ENCODE measurements at regions not wholly inside any gene's neighbourhood (a gene's known extent, or its start where the extent isn't known, plus 50 kb on each side); places are given as distances from the start of the nearest gene placed in this dataset.

GRCh38 chr4:63580796-63581475 is 828.3 kb downstream of the TECRL start:
- TF ChIP-seq CTCF (IDR thresholded peaks at IDR 0.05) = no peak
- DNase-seq = no peak
- intact Hi-C loops (cut with DNase I; ENCODE audit: low total_unique reads) = no loop called here
- no peak overlapping the region for H3K27ac ChIP-seq
- peaks cover 0 to 5% (median 0%) of the 10 kb centered on the region in 3 donors for H3K9me3 ChIP-seq
- H3K36me3 ChIP-seq = no peaks in the 10 kb centered on the region
- no peaks in the 10 kb centered on the region for H3K4me1 ChIP-seq
- H3K4me3 ChIP-seq = no peak overlapping the region
- no peaks in the 10 kb centered on the region for H3K27me3 ChIP-seq

- Histone ChIP-seq H3K4me3 (no peak overlapping the region), H3K36me3 (no peaks in the 10 kb centered on the region), H3K4me1 (no peaks in the 10 kb centered on the region), H3K9me3 (peaks cover 0 to 10% (median 0%) of the 10 kb centered on the region in 3 donors), H3K27ac (no peak overlapping the region), H3K27me3 (no peaks in the 10 kb centered on the region)
- no peak for DNase-seq
- no peak for TF ChIP-seq CTCF (IDR thresholded peaks at IDR 0.05)
- intact Hi-C loops (cut with DNase I; ENCODE audit: low total_unique reads) = no loop called here
Measured at GRCh38 chr4:63578383-63578782, 830.9 kb downstream of the TECRL start.

- no peaks in the 10 kb centered on the region for H3K27me3 ChIP-seq
- H3K4me1 ChIP-seq = no peaks in the 10 kb centered on the region
- intact Hi-C loops (cut with DNase I; ENCODE audit: low total_unique reads) = no loop called here
- no peak for DNase-seq
- H3K9me3 ChIP-seq = no peaks in the 10 kb centered on the region
- no peak for TF ChIP-seq CTCF (IDR thresholded peaks at IDR 0.05)
- no peak overlapping the region for H3K4me3 ChIP-seq
- no peak overlapping the region for H3K27ac ChIP-seq
- no peaks in the 10 kb centered on the region for H3K36me3 ChIP-seq
Measured at GRCh38 chr4:63566658-63567057, 842.6 kb downstream of the TECRL start.

- intact Hi-C loops (cut with DNase I; ENCODE audit: low total_unique reads) = no loop called here
- TF ChIP-seq CTCF (IDR thresholded peaks at IDR 0.05) = no peak
- Histone ChIP-seq H3K27ac (no peak overlapping the region), H3K36me3 (no peaks in the 10 kb centered on the region), H3K9me3 (no peaks in the 10 kb centered on the region), H3K4me3 (no peak overlapping the region), H3K4me1 (no peaks in the 10 kb centered on the region), H3K27me3 (no peaks in the 10 kb centered on the region)
- DNase-seq = no peak
Measured at GRCh38 chr4:63563288-63564014, 845.8 kb downstream of the TECRL start.

- intact Hi-C loops (cut with DNase I; ENCODE audit: low total_unique reads) = no loop called here
- no peak for DNase-seq
- no peak overlapping the region for H3K27ac ChIP-seq
- no peaks in the 10 kb centered on the region for H3K36me3 ChIP-seq
- TF ChIP-seq CTCF (IDR thresholded peaks at IDR 0.05) = no peak
- H3K9me3 ChIP-seq = no peaks in the 10 kb centered on the region
- H3K4me3 ChIP-seq = no peak overlapping the region
- H3K27me3 ChIP-seq = no peaks in the 10 kb centered on the region
- H3K4me1 ChIP-seq = no peaks in the 10 kb centered on the region
Measured at GRCh38 chr4:63558709-63559108, 850.5 kb downstream of the TECRL start.

All from tibial artery (tissue), 4 donors.